ENCODE measurements at regions not wholly inside any gene's neighbourhood (a gene's known extent, or its start where the extent isn't known, plus 50 kb on each side); places are given as distances from the start of the nearest gene placed in this dataset.
A peak's percentile ranks its signal among the peaks of the same experiment; 100 is the strongest.

GRCh38 chr10:55509168-55509567 is 708.1 kb upstream of the PCDH15 start:
- H3K4me1 Mint-ChIP-seq (ENCODE audit: low read depth): no peaks in the 10 kb centered on the region
- no peak overlapping the region for H3K27ac Mint-ChIP-seq
- CTCF ChIA-PET: no interaction called here

DNA sequence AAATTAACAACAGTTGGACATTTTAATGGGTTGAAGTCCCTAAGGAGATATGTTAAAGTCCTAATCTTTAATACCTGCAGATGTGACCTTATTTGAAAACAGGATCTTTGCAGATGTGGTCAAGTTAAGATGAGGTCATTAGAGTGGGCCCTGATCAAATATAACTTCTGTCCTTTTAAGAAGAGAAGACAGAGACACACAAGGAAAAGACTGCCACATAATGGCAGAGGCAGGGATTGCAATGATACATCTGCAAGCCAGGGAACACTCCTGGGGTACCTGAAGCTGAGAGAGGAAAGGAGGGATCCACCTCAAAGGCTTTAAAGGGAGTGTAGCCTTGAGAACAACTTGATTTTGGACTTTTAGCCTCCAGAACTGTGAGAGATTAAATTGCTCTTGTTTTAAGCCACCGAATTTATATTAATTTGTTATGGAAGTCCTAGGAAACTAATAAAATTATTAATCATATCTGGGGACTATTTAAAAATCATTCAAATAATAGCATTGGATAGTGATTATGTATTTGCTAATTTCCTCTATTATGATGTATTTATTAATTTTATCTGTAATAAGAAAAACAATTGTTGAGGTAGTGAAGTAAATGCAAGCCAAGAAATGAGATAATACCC is 700.0 kb upstream of the PCDH15 start:
- DNase-seq: peak; percentile 7

More at GRCh38 chr10:55509168-55509567, 708.1 kb upstream of the PCDH15 start:
- Mint-ChIP-seq H3K27me3 (ENCODE audit: low read depth) (no peaks in the 10 kb centered on the region), H3K4me3 (no peak overlapping the region), H3K36me3 (ENCODE audit: low read depth) (no peaks in the 10 kb centered on the region), H3K9me3 (peaks cover 4% of the 10 kb centered on the region)
- DNase-seq: no peak
- intact Hi-C loops (cut with micrococcal nuclease): loop anchor here (10.0 kb wide), 1 partner anchor 414 kb away; no protein-coding TSS in a partner anchor

DNA sequence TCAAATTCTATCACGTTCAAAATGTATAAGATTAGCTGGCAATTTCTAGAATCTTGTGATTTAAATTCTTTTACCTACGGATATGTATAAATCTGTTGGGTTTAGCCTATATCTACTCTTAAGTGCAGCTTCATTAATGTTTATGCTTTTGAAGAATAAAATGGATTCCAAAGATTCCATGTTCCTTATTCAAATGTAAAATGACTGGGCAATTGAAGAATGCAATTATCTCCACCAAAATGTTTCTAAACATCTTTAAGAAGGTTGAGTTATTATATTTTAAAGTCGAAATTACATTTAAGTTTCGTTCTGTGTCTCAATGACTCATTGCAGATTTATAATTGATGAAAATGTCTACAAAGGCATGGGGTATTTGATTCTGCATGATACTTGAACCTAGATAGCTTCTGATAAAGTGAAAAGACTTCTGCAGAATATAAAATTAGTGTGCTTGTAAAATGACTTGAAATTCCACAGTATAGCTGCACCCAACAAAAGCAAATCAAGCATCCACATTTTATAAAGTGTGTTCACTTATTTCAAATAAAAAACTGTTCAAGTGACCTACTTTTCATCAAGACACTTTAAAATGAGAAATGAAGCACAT is 697.0 kb upstream of the PCDH15 start:
- intact Hi-C loops (cut with micrococcal nuclease): no loop called here
- DNase-seq: no peak
- Mint-ChIP-seq H3K4me1 (ENCODE audit: low read depth) (no peaks in the 10 kb centered on the region), H3K4me3 (no peak overlapping the region), H3K9me3 (peaks cover 4% of the 10 kb centered on the region), H3K36me3 (ENCODE audit: low read depth) (no peaks in the 10 kb centered on the region), H3K27ac (no peak overlapping the region), H3K27me3 (ENCODE audit: low read depth) (no peaks in the 10 kb centered on the region)
- CTCF ChIA-PET: no interaction called here

More for the DNA sequence above, 700.0 kb upstream of the PCDH15 start:
- CTCF ChIA-PET: no interaction called here
- H3K9me3 Mint-ChIP-seq: peaks cover 1% of the 10 kb centered on the region
- no peaks in the 10 kb centered on the region for H3K4me1 Mint-ChIP-seq (ENCODE audit: low read depth)
- no peak overlapping the region for H3K4me3 Mint-ChIP-seq
- H3K27ac Mint-ChIP-seq: no peak overlapping the region
- intact Hi-C loops (cut with micrococcal nuclease): loop anchor here (10.0 kb wide), 1 partner anchor 406 kb away; no protein-coding TSS in a partner anchor
- H3K36me3 Mint-ChIP-seq (ENCODE audit: low read depth): no peaks in the 10 kb centered on the region
- no peaks in the 10 kb centered on the region for H3K27me3 Mint-ChIP-seq (ENCODE audit: low read depth)

- no peaks in the 10 kb centered on the region for H3K4me1 Mint-ChIP-seq (ENCODE audit: low read depth)
- CTCF ChIA-PET: no interaction called here
Measured at GRCh38 chr10:55495555-55495954, 694.5 kb upstream of the PCDH15 start.

DNA sequence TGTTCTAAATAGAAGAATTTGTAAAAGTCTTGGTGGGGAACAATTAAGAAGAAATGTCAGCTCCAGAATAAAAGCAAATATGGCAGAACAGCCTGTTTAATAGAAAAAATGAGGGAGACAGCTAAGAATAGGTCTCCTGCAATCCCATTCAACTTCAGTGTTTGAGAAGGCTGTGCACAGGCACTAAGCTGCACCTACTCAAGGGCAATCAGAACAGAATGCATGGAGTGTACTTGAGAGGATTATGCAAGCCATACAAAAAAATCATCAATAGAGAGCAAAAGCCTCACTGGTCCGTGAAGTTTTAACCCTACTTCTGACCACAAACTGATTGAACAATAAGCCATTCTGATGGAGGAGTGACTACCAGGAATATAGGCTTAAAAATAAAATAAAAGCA is 690.7 kb upstream of the PCDH15 start:
- CTCF ChIA-PET: no interaction called here
- H3K4me1 Mint-ChIP-seq (ENCODE audit: low read depth): no peaks in the 10 kb centered on the region
- no peaks in the 10 kb centered on the region for H3K27me3 Mint-ChIP-seq (ENCODE audit: low read depth)
- no peaks in the 10 kb centered on the region for H3K36me3 Mint-ChIP-seq (ENCODE audit: low read depth)
- peaks cover 11% of the 10 kb centered on the region for H3K9me3 Mint-ChIP-seq
- H3K27ac Mint-ChIP-seq: no peak overlapping the region
- intact Hi-C loops (cut with micrococcal nuclease): no loop called here
- no peak overlapping the region for H3K4me3 Mint-ChIP-seq
- DNase-seq: no peak

More at GRCh38 chr10:55495555-55495954, 694.5 kb upstream of the PCDH15 start:
- Mint-ChIP-seq H3K36me3 (ENCODE audit: low read depth) (no peaks in the 10 kb centered on the region), H3K9me3 (peaks cover 9% of the 10 kb centered on the region), H3K4me3 (no peak overlapping the region), H3K27ac (no peak overlapping the region), H3K27me3 (ENCODE audit: low read depth) (no peaks in the 10 kb centered on the region)
- no peak for DNase-seq
- intact Hi-C loops (cut with micrococcal nuclease): no loop called here

GRCh38 chr10:55485827-55486226 is 684.8 kb upstream of the PCDH15 start:
- H3K4me3 Mint-ChIP-seq: no peak overlapping the region
- CTCF ChIA-PET: no interaction called here
- no peaks in the 10 kb centered on the region for H3K36me3 Mint-ChIP-seq (ENCODE audit: low read depth)
- intact Hi-C loops (cut with micrococcal nuclease): no loop called here
- no peaks in the 10 kb centered on the region for H3K4me1 Mint-ChIP-seq (ENCODE audit: low read depth)
- no peak for DNase-seq
- H3K27me3 Mint-ChIP-seq (ENCODE audit: low read depth): no peaks in the 10 kb centered on the region
- H3K27ac Mint-ChIP-seq: no peak overlapping the region
- H3K9me3 Mint-ChIP-seq: peaks cover 13% of the 10 kb centered on the region

GRCh38 chr10:55476129-55476528 is 675.1 kb upstream of the PCDH15 start:
- intact Hi-C loops (cut with micrococcal nuclease): no loop called here
- CTCF ChIA-PET: no interaction called here
- Mint-ChIP-seq H3K4me3 (no peak overlapping the region), H3K36me3 (ENCODE audit: low read depth) (no peaks in the 10 kb centered on the region), H3K9me3 (peaks cover 13% of the 10 kb centered on the region), H3K27me3 (ENCODE audit: low read depth) (no peaks in the 10 kb centered on the region), H3K4me1 (ENCODE audit: low read depth) (no peaks in the 10 kb centered on the region), H3K27ac (no peak overlapping the region)
- no peak for DNase-seq

GRCh38 chr10:55474258-55474657 is 673.2 kb upstream of the PCDH15 start:
- CTCF ChIA-PET: interaction anchor here (0.6 kb wide), 1 partner anchor 41 kb away, joined by 3 read pairs; no protein-coding TSS in a partner anchor
- H3K9me3 Mint-ChIP-seq: peaks cover 7% of the 10 kb centered on the region
- no peaks in the 10 kb centered on the region for H3K4me1 Mint-ChIP-seq (ENCODE audit: low read depth)
- no peak for DNase-seq
- H3K27me3 Mint-ChIP-seq (ENCODE audit: low read depth): no peaks in the 10 kb centered on the region
- intact Hi-C loops (cut with micrococcal nuclease): no loop called here
- no peaks in the 10 kb centered on the region for H3K36me3 Mint-ChIP-seq (ENCODE audit: low read depth)
- no peak overlapping the region for H3K4me3 Mint-ChIP-seq
- H3K27ac Mint-ChIP-seq: no peak overlapping the region

DNA sequence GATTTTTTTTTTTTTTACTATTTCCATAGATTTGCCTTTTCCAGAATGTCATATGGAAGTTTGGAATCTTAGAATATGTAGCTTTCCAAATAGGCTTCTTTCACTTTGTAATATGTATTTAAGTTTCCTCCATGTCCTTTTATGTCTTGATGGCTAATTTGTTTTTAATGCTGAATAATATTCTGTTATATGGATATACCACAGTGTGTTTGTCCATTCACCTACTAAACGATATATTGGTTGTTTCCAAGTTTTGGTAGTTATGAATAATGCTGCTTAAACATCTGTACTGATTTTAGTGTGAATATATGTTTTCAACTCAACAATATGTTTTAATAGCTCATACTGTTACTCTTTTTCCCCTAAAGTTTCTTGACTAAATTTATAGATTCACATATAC is 669.8 kb upstream of the PCDH15 start:
- Mint-ChIP-seq H3K9me3 (no peaks in the 10 kb centered on the region), H3K36me3 (ENCODE audit: low read depth) (no peaks in the 10 kb centered on the region), H3K27ac (no peak overlapping the region), H3K4me3 (no peak overlapping the region), H3K4me1 (ENCODE audit: low read depth) (no peaks in the 10 kb centered on the region), H3K27me3 (ENCODE audit: low read depth) (no peaks in the 10 kb centered on the region)
- CTCF ChIA-PET: no interaction called here
- intact Hi-C loops (cut with micrococcal nuclease): no loop called here
- DNase-seq: no peak

DNA sequence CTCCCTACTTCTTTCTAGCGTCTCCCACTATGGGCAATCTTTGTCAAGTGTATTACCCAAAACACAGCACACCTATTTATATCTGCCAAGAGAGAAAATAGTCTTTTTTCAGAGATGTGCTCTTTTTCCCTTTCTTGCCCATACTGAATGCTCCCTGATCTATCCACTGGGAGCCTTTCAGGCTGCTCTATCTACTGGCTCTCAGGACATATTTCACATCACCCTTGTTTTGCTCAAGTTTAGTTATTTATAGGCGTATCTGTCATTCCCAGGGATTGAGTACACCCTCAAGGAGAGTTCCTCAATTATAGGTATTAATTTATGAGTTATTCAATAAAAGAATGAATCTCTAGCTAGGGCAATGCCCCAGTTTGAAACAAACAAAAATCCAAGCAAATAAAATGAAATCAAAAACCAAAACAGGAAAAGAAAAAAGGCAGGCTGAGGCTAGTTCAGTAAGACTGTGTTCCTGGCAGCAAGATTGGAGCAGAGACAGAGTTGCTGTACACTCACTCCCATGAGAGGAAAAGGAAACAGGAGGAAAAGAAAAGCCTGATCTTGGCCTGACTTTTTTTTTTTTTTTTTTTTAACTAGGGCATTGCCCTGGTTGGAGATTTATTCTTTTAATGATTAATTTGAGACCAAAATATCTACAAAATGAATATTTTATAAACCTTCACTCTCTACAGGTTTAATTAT is 665.9 kb upstream of the PCDH15 start:
- H3K4me1 Mint-ChIP-seq (ENCODE audit: low read depth): no peaks in the 10 kb centered on the region
- H3K4me3 Mint-ChIP-seq: no peak overlapping the region
- no peak overlapping the region for H3K27ac Mint-ChIP-seq
- no peak for DNase-seq
- CTCF ChIA-PET: no interaction called here
- H3K27me3 Mint-ChIP-seq (ENCODE audit: low read depth): no peaks in the 10 kb centered on the region
- peaks cover 2% of the 10 kb centered on the region for H3K9me3 Mint-ChIP-seq
- intact Hi-C loops (cut with micrococcal nuclease): no loop called here
- no peaks in the 10 kb centered on the region for H3K36me3 Mint-ChIP-seq (ENCODE audit: low read depth)

DNA sequence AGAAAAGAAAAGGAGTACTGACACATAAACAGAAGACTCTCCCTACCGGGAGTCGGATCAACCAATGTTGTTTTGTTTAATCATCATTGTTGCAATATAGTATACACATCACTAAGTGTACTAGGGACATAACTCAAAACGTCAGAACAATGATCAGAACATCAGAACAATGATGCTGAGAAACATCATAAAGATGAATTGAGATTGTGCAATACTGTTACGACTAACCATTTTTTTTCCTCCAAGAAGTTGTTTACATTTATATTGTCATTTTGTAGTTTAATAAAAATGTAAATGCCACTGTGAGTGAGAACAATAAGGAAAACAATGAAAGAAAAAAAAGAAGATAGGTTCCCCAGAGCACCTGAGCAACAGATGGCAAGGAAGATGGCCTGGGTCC is 663.1 kb upstream of the PCDH15 start:
- Mint-ChIP-seq H3K36me3 (ENCODE audit: low read depth) (no peaks in the 10 kb centered on the region), H3K9me3 (peaks cover 5% of the 10 kb centered on the region), H3K4me3 (no peak overlapping the region), H3K27ac (no peak overlapping the region), H3K27me3 (ENCODE audit: low read depth) (no peaks in the 10 kb centered on the region), H3K4me1 (ENCODE audit: low read depth) (no peaks in the 10 kb centered on the region)
- CTCF ChIA-PET: no interaction called here
- intact Hi-C loops (cut with micrococcal nuclease): no loop called here
- DNase-seq: no peak

GRCh38 chr10:55460008-55460407 is 659.0 kb upstream of the PCDH15 start:
- intact Hi-C loops (cut with micrococcal nuclease): no loop called here
- no peaks in the 10 kb centered on the region for H3K36me3 Mint-ChIP-seq (ENCODE audit: low read depth)
- no peak overlapping the region for H3K27ac Mint-ChIP-seq
- DNase-seq: no peak
- no peaks in the 10 kb centered on the region for H3K27me3 Mint-ChIP-seq (ENCODE audit: low read depth)
- H3K4me3 Mint-ChIP-seq: no peak overlapping the region
- CTCF ChIA-PET: no interaction called here
- H3K4me1 Mint-ChIP-seq (ENCODE audit: low read depth): no peaks in the 10 kb centered on the region
- H3K9me3 Mint-ChIP-seq: peaks cover 3% of the 10 kb centered on the region

DNA sequence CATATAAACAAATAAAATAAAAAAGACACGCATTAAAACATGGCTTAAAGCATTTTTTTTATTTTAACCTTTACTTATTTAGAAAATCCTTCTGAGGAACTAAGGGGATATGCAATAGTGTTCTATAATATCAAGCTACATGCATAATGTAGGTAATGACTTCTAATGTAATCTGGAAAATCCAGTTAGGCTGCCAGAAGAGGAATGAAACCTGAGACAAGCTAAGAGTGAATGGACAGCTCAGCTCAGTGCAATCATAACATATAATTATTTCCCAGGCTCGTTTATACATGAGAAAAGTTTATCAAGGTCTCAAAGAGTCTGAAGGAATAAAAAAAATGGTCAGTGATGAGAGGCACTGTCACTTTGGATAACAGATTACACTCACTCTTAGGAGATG is 649.0 kb upstream of the PCDH15 start:
- CTCF ChIA-PET: no interaction called here
- intact Hi-C loops (cut with micrococcal nuclease): no loop called here

More for the DNA sequence above, 649.0 kb upstream of the PCDH15 start:
- no peaks in the 10 kb centered on the region for H3K4me1 Mint-ChIP-seq (ENCODE audit: low read depth)
- no peak overlapping the region for H3K4me3 Mint-ChIP-seq
- H3K27ac Mint-ChIP-seq: no peak overlapping the region
- no peaks in the 10 kb centered on the region for H3K27me3 Mint-ChIP-seq (ENCODE audit: low read depth)
- no peaks in the 10 kb centered on the region for H3K36me3 Mint-ChIP-seq (ENCODE audit: low read depth)
- no peak for DNase-seq
- H3K9me3 Mint-ChIP-seq: peaks cover 1% of the 10 kb centered on the region

All from activated naive CD4-positive, alpha-beta T cell treated with anti-CD3 and anti-CD28 coated beads for 36 hours (primary cell).